Neural cell (in vitro differentiated cells): ENCODE measurements at regions not wholly inside any gene's neighbourhood (a gene's known extent, or its start where the extent isn't known, plus 50 kb on each side); places are given as distances from the start of the nearest gene placed in this dataset.

Source experiments
- MXI1 ChIP-seq: fragments of 450-650 bp; conservative IDR thresholded peaks from 2 replicates; pipeline ENCODE4 v1.6.1; 2014; ENCODE audit warnings: antibody characterized with exemption, mild to moderate bottlenecking; ENCODE audit not compliant: poor library complexity, severe bottlenecking
- RAD21 ChIP-seq: fragments of 450-650 bp; conservative IDR thresholded peaks from 2 replicates; pipeline ENCODE4 v1.6.1; 2014; ENCODE audit warnings: antibody characterized with exemption, mild to moderate bottlenecking, moderate library complexity
- SMC3 ChIP-seq: fragments of 450-650 bp; conservative IDR thresholded peaks from 2 replicates; pipeline ENCODE4 v1.6.1; 2014; ENCODE audit warnings: antibody characterized with exemption, mild to moderate bottlenecking, moderate library complexity; ENCODE audit not compliant: poor library complexity
- TAF1 ChIP-seq: IDR thresholded peaks from 2 replicates; pipeline ENCODE4 v1.6.1; 2012; ENCODE audit warnings: low read depth
- TF ChIP-seq, protein P1 (sequence below): fragments of 450-650 bp; IDR thresholded peaks from 2 replicates; pipeline ENCODE4 v1.5.1; 2014; ENCODE audit warnings: antibody characterized with exemption, mild to moderate bottlenecking, moderate library complexity; ENCODE audit not compliant: poor library complexity, severe bottlenecking
- TF ChIP-seq, protein P2 (sequence below): IDR thresholded peaks from 2 replicates; pipeline ENCODE4 v1.6.1; 2012; ENCODE audit warnings: borderline replicate concordance

DNA sequence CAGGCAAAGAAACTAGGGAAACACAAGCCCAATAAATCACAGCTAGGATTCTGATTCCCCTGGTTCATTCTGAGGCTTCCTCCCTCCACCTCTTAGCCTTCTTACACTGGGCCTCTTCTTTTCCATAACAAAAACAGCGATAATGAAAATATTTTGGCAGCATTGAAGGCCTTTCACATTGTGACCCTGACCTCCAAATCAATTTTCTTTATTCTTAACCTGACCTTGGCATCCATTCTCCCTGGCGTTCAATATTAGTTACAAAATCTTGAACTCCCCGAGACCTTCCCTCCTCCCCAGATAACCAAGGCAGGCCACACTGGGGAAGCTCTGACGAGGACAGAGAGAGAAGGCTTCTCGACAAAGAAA is 399.9 kb downstream of the ZSWIM6 start:
- TF ChIP-seq SMC3: no peak
- TF ChIP-seq, protein P1, sequence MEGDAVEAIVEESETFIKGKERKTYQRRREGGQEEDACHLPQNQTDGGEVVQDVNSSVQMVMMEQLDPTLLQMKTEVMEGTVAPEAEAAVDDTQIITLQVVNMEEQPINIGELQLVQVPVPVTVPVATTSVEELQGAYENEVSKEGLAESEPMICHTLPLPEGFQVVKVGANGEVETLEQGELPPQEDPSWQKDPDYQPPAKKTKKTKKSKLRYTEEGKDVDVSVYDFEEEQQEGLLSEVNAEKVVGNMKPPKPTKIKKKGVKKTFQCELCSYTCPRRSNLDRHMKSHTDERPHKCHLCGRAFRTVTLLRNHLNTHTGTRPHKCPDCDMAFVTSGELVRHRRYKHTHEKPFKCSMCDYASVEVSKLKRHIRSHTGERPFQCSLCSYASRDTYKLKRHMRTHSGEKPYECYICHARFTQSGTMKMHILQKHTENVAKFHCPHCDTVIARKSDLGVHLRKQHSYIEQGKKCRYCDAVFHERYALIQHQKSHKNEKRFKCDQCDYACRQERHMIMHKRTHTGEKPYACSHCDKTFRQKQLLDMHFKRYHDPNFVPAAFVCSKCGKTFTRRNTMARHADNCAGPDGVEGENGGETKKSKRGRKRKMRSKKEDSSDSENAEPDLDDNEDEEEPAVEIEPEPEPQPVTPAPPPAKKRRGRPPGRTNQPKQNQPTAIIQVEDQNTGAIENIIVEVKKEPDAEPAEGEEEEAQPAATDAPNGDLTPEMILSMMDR: no peak
- no peak for TF ChIP-seq RAD21
- no peak for TF ChIP-seq TAF1
- TF ChIP-seq, protein P2, sequence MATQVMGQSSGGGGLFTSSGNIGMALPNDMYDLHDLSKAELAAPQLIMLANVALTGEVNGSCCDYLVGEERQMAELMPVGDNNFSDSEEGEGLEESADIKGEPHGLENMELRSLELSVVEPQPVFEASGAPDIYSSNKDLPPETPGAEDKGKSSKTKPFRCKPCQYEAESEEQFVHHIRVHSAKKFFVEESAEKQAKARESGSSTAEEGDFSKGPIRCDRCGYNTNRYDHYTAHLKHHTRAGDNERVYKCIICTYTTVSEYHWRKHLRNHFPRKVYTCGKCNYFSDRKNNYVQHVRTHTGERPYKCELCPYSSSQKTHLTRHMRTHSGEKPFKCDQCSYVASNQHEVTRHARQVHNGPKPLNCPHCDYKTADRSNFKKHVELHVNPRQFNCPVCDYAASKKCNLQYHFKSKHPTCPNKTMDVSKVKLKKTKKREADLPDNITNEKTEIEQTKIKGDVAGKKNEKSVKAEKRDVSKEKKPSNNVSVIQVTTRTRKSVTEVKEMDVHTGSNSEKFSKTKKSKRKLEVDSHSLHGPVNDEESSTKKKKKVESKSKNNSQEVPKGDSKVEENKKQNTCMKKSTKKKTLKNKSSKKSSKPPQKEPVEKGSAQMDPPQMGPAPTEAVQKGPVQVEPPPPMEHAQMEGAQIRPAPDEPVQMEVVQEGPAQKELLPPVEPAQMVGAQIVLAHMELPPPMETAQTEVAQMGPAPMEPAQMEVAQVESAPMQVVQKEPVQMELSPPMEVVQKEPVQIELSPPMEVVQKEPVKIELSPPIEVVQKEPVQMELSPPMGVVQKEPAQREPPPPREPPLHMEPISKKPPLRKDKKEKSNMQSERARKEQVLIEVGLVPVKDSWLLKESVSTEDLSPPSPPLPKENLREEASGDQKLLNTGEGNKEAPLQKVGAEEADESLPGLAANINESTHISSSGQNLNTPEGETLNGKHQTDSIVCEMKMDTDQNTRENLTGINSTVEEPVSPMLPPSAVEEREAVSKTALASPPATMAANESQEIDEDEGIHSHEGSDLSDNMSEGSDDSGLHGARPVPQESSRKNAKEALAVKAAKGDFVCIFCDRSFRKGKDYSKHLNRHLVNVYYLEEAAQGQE: no peak
- no peak for TF ChIP-seq MXI1
